H9 (cell line): ENCODE measurements at regions not wholly inside any gene's neighbourhood (a gene's known extent, or its start where the extent isn't known, plus 50 kb on each side); places are given as distances from the start of the nearest gene placed in this dataset.

ENCODE experiments used
- DNase-seq: peaks from one replicate; pipeline ENCODE4 v3.0.0-alpha.2; 2017
- H2AFZ ChIP-seq: one replicate; pipeline ENCODE4 v1.6.1; 2013; ENCODE audit warnings: mild to moderate bottlenecking, low read length, control low read depth, moderate library complexity
- H2AK5ac ChIP-seq: 2 replicates; pipeline ENCODE4 v1.6.1; 2013; ENCODE audit warnings: low read length, control low read depth, mixed read lengths; ENCODE audit not compliant: insufficient read length
- H2BK120ac ChIP-seq: one replicate; pipeline ENCODE4 v1.6.1; 2013; ENCODE audit warnings: low read depth, mild to moderate bottlenecking, low read length, control low read depth, inconsistent platforms; ENCODE audit not compliant: poor library complexity, severe bottlenecking
- H2BK12ac ChIP-seq: 2 replicates; pipeline ENCODE4 v1.6.1; 2013; ENCODE audit warnings: low read length, control low read depth, mixed read lengths, low read depth; ENCODE audit not compliant: insufficient read length
- H2BK15ac ChIP-seq: 2 replicates; pipeline ENCODE4 v1.6.1; 2013; ENCODE audit warnings: low read depth, low read length, control low read depth
- H2BK20ac ChIP-seq: one replicate; pipeline ENCODE4 v1.6.1; 2013; ENCODE audit warnings: low read depth, mild to moderate bottlenecking, low read length, control low read depth, inconsistent platforms; ENCODE audit not compliant: poor library complexity, severe bottlenecking
- H2BK5ac ChIP-seq: 2 replicates; pipeline ENCODE4 v1.6.1; 2013; ENCODE audit warnings: low read length, control low read depth, mixed read lengths; ENCODE audit not compliant: insufficient read length
- H3K14ac ChIP-seq: 2 replicates; pipeline ENCODE4 v1.6.1; 2013; ENCODE audit warnings: low read length, control low read depth; ENCODE audit not compliant: insufficient read depth
- H3K18ac ChIP-seq: 2 replicates; pipeline ENCODE4 v1.6.1; 2013; ENCODE audit warnings: low read depth, mild to moderate bottlenecking, mixed read lengths, low read length, control low read depth; ENCODE audit not compliant: insufficient read length
- H3K23ac ChIP-seq: 2 replicates; pipeline ENCODE4 v1.6.1; 2013; ENCODE audit warnings: low read length, control low read depth, mixed read lengths, low read depth; ENCODE audit not compliant: insufficient read length
- H3K23me2 ChIP-seq: 2 replicates; pipeline ENCODE4 v1.6.1; 2013; ENCODE audit warnings: low read depth, mild to moderate bottlenecking, mixed read lengths, low read length, control low read depth; ENCODE audit not compliant: insufficient read length, poor library complexity, severe bottlenecking
- H3K27ac ChIP-seq: 2 replicates; pipeline ENCODE4 v1.5.1; 2013; ENCODE audit warnings: low read length, control low read depth, mixed read lengths, low read depth; ENCODE audit not compliant: insufficient read length
- H3K27me3 ChIP-seq: 2 replicates; pipeline ENCODE4 v1.6.1; 2013; ENCODE audit warnings: low read length, control low read depth, inconsistent platforms; ENCODE audit not compliant: insufficient read depth
- H3K4ac ChIP-seq: 2 replicates; pipeline ENCODE4 v1.6.1; 2013; ENCODE audit warnings: low read depth, mild to moderate bottlenecking, control low read depth, inconsistent platforms, low read length, moderate library complexity
- H3K4me1 ChIP-seq: 2 replicates; pipeline ENCODE4 v1.6.1; 2013; ENCODE audit warnings: low read length, control low read depth, inconsistent platforms; ENCODE audit not compliant: insufficient read depth
- H3K4me2 ChIP-seq: 2 replicates; pipeline ENCODE4 v1.6.1; 2013; ENCODE audit warnings: low read length, control low read depth, mixed read lengths; ENCODE audit not compliant: insufficient read length, insufficient read depth
- H3K56ac ChIP-seq: 2 replicates; pipeline ENCODE4 v1.6.1; 2013; ENCODE audit warnings: low read depth, mild to moderate bottlenecking, mixed read lengths, low read length, control low read depth; ENCODE audit not compliant: insufficient read length
- H3K79me1 ChIP-seq: 2 replicates; pipeline ENCODE4 v1.6.1; 2013; ENCODE audit warnings: low read depth, mild to moderate bottlenecking, moderate library complexity, low read length, control low read depth, inconsistent platforms; ENCODE audit not compliant: insufficient read depth, poor library complexity, severe bottlenecking
- H3K79me2 ChIP-seq: 2 replicates; pipeline ENCODE4 v1.6.1; 2013; ENCODE audit warnings: low read length, control low read depth, inconsistent platforms; ENCODE audit not compliant: insufficient read depth
- H3K9ac ChIP-seq: 2 replicates; pipeline ENCODE4 v1.6.1; 2013; ENCODE audit warnings: low read length, control low read depth, mixed read lengths; ENCODE audit not compliant: insufficient read length; ENCODE audit errors: extremely low read depth
- H3K9me3 ChIP-seq: one replicate; pipeline ENCODE4 v1.6.1; 2013; ENCODE audit warnings: low read depth, low read length, inconsistent platforms; ENCODE audit not compliant: control insufficient read depth
- H3T11ph ChIP-seq: one replicate; pipeline ENCODE4 v1.6.1; 2013; ENCODE audit warnings: mild to moderate bottlenecking, low read length, control low read depth, inconsistent platforms
- H4K20me1 ChIP-seq: one replicate; pipeline ENCODE4 v1.6.1; 2013; ENCODE audit not compliant: control insufficient read depth, insufficient read length, insufficient read depth
- H4K5ac ChIP-seq: 2 replicates; pipeline ENCODE4 v1.6.1; 2013; ENCODE audit warnings: low read depth, mild to moderate bottlenecking, mixed read lengths, low read length, control low read depth; ENCODE audit not compliant: insufficient read length
- H4K8ac ChIP-seq: replicated peaks from 2 replicates; pipeline ENCODE4 v1.6.1; 2013; ENCODE audit warnings: low read length, control low read depth, mixed read lengths, low read depth; ENCODE audit not compliant: insufficient read length
- H4K91ac ChIP-seq: 2 replicates; pipeline ENCODE4 v1.6.1; 2013; ENCODE audit warnings: low read depth, mild to moderate bottlenecking, moderate library complexity, mixed read lengths, low read length, control low read depth; ENCODE audit not compliant: insufficient read length
- H3K27ac Mint-ChIP-seq, 3 experiments: 2 replicates in 2 of 3; 3 replicates in 1 of 3; pipeline ENCODE4 v1.8.0; 2020 to 2021; ENCODE audit warnings: mixed read lengths in 3 of 3, mild to moderate bottlenecking in 1 of 3, moderate library complexity in 1 of 3
- H3K27me3 Mint-ChIP-seq: 2 replicates; pipeline ENCODE4 v1.8.0; 2021; ENCODE audit warnings: low read depth, mild to moderate bottlenecking, moderate library complexity, mixed read lengths
- H3K36me3 Mint-ChIP-seq, 3 experiments: 2 replicates in 2 of 3; 3 replicates in 1 of 3; pipeline ENCODE4 v1.8.0; 2020 to 2021; ENCODE audit warnings: low read depth in 3 of 3, mixed read lengths in 3 of 3; ENCODE audit not compliant: insufficient read depth in 1 of 3
- H3K4me1 Mint-ChIP-seq, 2 experiments: 2 replicates each; pipeline ENCODE4 v1.8.0; 2020; ENCODE audit warnings: mixed read lengths in 2 of 2
- H3K4me3 Mint-ChIP-seq, 2 experiments: 2 replicates in 1 of 2; 3 replicates in 1 of 2; pipeline ENCODE4 v1.8.0; 2020 to 2021; ENCODE audit warnings: mild to moderate bottlenecking in 2 of 2, mixed read lengths in 2 of 2, moderate library complexity in 1 of 2
- H3K9me3 Mint-ChIP-seq, 2 experiments: 2 replicates in 1 of 2; 3 replicates in 1 of 2; pipeline ENCODE4 v1.8.0; 2020; ENCODE audit warnings: mild to moderate bottlenecking in 2 of 2, mixed read lengths in 2 of 2, moderate library complexity in 1 of 2
- WGBS: extraction: QIAGEN DNeasy Blood & Tissue Kit; methylation state at CpG from one replicate; pipeline ENCODE4 v1.1.7; 2013; ENCODE audit warnings: missing lambda C conversion rate, low lambda C conversion rate, mixed read lengths; ENCODE audit not compliant: insufficient read length; ENCODE audit errors: extremely low coverage; 5-methylcytosine and 5-hydroxymethylcytosine counted together
- TF ChIP-seq, protein P1 (sequence below): fragments of 200-600 bp; sonication (generic); conservative IDR thresholded peaks from 3 replicates; pipeline ENCODE4 v1.8.0; 2021; ENCODE audit warnings: antibody characterized with exemption, mild to moderate bottlenecking

DNA sequence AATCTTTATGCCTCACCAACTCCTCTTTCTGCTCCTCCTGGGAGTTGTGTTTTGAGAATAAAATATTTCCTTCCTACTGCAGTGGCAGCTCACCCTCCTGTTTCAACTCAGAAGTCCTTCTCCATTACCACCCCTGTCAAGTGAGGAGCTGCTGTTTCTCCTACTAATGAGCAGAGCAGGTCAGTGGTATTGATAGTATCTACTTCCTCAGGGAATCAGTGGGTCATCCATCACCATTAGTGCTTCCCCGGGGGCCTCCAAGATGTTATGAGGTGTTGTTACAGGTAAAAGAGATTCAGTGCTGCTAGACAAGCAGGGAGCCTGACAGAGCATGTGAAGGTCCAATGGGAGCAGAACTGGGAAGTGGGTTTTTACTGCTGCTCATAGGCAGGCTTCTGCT, 795.2 kb downstream of the REEP3 start:
- H4K8ac ChIP-seq: no peak overlapping the region
- H3K4me1 ChIP-seq: no peaks in the 10 kb centered on the region
- Mint-ChIP-seq H3K4me1 (no peaks in the 10 kb centered on the region), H3K9me3 (no peaks in the 10 kb centered on the region), H3K4me3 (no peak overlapping the region), H3K27me3 (no peaks in the 10 kb centered on the region), H3K36me3 (no peaks in the 10 kb centered on the region), H3K27ac (no peak overlapping the region)
- H2BK5ac ChIP-seq: no peak overlapping the region
- no peak overlapping the region for H3K9ac ChIP-seq
- TF ChIP-seq, protein P1, sequence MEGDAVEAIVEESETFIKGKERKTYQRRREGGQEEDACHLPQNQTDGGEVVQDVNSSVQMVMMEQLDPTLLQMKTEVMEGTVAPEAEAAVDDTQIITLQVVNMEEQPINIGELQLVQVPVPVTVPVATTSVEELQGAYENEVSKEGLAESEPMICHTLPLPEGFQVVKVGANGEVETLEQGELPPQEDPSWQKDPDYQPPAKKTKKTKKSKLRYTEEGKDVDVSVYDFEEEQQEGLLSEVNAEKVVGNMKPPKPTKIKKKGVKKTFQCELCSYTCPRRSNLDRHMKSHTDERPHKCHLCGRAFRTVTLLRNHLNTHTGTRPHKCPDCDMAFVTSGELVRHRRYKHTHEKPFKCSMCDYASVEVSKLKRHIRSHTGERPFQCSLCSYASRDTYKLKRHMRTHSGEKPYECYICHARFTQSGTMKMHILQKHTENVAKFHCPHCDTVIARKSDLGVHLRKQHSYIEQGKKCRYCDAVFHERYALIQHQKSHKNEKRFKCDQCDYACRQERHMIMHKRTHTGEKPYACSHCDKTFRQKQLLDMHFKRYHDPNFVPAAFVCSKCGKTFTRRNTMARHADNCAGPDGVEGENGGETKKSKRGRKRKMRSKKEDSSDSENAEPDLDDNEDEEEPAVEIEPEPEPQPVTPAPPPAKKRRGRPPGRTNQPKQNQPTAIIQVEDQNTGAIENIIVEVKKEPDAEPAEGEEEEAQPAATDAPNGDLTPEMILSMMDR: no peak
- H3K23ac ChIP-seq: no peak overlapping the region
- no peak for DNase-seq
- H2BK20ac ChIP-seq: no peak overlapping the region
- H3T11ph ChIP-seq: no peak overlapping the region
- H3K79me1 ChIP-seq: no peaks in the 10 kb centered on the region
- H3K27me3 ChIP-seq: no peaks in the 10 kb centered on the region
- H2BK120ac ChIP-seq: no peak overlapping the region
- no peaks in the 10 kb centered on the region for H3K79me2 ChIP-seq
- no peak overlapping the region for H3K4ac ChIP-seq
- no peaks in the 10 kb centered on the region for H3K9me3 ChIP-seq
- WGBS: no CpG with 5 or more reads among the region's 1 CpG
- no peaks in the 10 kb centered on the region for H3K23me2 ChIP-seq
- no peak overlapping the region for H3K18ac ChIP-seq
- no peak overlapping the region for H2AK5ac ChIP-seq
- H2BK15ac ChIP-seq: no peak overlapping the region
- H3K56ac ChIP-seq: no peak overlapping the region
- no peak overlapping the region for H4K5ac ChIP-seq
- H2BK12ac ChIP-seq: no peak overlapping the region
- H4K91ac ChIP-seq: no peak overlapping the region
- H2AFZ ChIP-seq: no peak overlapping the region
- no peak overlapping the region for H3K14ac ChIP-seq
- no peak overlapping the region for H3K27ac ChIP-seq
- no peaks in the 10 kb centered on the region for H4K20me1 ChIP-seq
- no peak overlapping the region for H3K4me2 ChIP-seq
